CD4-positive, alpha-beta T cell treated with Interleukin-6 for 4 hours (primary cell): ENCODE measurements at regions not wholly inside any gene's neighbourhood (a gene's known extent, or its start where the extent isn't known, plus 50 kb on each side); places are given as distances from the start of the nearest gene placed in this dataset.

Source experiments
- DNase-seq: peaks from one replicate; pipeline ENCODE4 v3.0.0-alpha.2; 2020; ENCODE audit warnings: mixed read lengths

DNA sequence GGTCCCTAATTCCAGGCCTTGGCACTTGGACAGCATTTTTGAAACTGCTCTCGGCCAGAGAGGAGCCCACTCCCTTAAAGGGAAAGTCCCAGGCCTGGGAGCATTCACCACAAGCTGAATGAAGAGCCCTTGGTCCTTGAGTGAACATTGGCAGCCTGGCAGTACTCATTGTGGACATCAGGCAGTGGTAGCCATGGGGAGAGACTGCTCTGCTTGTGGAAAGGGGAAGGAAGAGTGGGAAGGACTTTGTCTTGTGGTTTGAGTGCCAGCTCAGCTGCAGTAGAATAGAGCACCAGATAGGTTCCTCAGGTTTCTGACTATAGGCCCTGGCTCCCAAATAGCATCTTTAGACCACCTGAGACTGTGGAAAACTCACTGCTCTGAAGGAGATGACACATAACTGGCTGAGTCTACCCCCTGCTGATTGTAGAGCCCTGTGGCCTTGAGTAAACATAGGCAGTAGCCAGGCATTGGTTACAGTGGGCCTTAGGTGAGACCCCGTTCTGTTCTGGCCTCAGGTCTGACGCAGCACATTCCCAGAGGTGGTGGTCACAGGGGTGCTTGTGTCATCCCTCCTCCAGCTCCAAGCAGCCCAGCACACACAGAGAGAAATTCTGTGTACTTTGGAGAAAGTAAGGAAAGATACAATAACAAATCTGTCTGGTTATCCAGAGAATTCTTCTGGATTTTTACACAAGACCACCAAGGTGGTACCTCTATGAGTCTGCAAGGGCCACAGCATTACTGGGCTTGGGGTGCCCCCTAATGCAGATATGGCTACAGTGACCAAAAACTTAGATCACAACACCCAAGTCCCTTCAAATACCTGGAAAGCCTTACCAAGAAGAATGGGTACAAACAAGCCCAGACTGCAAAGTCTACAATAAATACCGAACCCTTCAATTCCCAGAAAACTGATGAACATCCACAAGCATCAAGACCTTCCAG, 153.8 kb downstream of the GNAI1 start:
- no peak for DNase-seq

DNA sequence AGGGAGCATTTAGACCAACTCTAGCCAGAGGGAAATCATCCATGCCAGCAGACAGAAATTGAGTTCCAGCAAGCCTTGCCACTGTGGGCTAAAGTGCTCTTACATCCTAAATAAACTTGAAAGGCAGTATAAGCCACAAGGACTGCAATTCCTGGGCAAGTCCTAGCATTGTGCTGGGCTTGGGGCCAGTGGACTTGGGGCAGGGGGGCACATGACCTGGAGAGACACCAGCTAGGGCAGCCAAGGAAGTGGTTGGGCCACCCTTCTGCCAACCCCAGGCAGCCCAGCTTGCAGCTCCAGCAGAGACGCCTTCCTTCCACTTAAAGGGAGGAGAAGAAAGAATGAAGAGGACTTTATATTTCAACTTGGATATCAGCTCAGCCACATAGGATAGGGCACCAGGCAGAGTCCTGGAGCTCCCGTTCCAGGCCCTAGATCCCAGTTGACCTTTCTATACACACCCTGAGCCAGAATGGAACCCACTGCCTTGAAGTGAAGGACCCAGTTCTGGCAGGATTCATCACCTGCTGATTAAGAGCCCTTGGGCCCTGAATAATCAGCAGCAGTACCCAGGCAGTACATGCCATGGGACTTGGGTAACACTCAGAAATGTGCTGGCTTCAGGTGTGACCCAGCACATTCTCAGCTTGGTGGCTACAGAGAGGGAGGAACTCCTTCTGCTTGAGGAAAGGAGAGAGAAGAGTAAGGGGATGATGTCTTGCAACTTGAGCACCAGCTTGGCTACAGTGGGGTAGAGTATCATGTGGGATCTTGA, 153.0 kb downstream of the GNAI1 start:
- DNase-seq: no peak

DNA sequence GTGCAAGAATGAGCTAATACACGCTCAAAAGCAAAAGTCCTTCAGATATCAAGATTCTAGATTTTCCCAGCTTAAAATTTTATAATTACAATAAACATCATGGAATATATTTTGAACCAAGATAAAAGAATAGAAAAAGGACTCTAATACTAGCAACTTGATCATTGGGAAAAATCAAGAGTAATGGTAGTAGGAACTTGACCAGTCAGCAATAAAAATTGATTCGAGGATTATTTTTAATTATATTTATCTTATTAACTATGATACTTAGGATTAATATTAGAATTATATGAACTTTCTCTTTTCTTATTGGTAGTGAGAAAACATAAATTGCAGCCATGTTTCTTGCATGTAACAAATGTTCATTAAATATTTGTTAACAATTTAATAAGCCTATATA, 152.0 kb downstream of the GNAI1 start:
- DNase-seq: no peak

DNA sequence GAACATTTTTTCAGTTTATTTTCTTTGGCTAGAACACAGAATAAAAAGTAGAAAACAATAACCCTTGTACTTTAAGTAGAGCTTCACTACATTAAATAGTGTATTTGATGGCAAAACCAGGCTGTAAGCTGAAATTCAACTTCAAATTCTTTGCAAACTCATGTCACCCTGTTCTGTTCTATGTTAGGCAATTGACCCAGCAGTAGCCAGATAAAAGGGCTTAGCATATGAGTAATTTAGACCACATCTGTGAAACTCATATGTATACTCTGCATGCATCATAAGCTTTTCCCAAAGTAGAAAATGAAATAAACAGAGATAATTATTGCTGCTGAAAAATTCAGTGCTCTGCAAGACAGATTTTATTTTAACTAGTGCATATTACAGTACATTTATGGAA, 150.2 kb downstream of the GNAI1 start:
- no peak for DNase-seq

DNA sequence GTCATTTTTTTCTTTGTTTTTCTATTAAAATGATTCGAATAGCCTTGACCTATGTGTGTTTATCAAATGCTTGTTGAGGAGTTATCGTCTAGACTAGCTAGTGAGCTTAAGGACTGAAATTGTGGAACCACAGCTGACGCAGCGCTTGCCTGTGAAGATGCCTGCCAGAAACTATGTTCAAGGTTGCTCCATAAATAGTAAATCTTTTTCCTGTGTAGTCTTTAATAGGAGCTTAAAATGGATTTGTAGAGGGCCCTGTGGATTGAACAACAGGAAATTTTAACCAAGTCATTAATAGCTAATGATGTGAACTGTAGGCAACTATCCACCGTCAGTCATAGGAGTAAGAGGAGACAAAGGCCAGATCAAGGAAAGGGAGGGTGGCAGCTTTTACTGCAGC, 145.1 kb downstream of the GNAI1 start:
- DNase-seq: no peak

DNA sequence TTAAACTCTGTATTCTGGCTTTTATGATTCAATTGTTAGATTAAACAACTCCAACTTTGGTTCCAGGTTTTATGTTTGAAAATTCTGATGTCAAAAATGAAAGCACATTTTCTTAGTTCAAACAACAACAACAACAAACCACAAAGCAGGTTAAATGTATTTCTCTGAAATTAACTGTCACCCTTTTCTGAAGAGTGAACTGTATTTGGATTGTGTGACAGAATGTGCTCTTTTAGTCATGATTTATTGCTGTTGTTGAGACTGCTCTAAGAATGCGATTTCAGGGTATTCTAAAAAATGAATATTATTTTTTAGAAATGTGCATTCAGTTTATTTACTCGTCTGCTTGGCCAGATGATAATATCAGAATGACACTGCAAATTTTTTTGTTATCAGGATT, 144.1 kb downstream of the GNAI1 start:
- no peak for DNase-seq

DNA sequence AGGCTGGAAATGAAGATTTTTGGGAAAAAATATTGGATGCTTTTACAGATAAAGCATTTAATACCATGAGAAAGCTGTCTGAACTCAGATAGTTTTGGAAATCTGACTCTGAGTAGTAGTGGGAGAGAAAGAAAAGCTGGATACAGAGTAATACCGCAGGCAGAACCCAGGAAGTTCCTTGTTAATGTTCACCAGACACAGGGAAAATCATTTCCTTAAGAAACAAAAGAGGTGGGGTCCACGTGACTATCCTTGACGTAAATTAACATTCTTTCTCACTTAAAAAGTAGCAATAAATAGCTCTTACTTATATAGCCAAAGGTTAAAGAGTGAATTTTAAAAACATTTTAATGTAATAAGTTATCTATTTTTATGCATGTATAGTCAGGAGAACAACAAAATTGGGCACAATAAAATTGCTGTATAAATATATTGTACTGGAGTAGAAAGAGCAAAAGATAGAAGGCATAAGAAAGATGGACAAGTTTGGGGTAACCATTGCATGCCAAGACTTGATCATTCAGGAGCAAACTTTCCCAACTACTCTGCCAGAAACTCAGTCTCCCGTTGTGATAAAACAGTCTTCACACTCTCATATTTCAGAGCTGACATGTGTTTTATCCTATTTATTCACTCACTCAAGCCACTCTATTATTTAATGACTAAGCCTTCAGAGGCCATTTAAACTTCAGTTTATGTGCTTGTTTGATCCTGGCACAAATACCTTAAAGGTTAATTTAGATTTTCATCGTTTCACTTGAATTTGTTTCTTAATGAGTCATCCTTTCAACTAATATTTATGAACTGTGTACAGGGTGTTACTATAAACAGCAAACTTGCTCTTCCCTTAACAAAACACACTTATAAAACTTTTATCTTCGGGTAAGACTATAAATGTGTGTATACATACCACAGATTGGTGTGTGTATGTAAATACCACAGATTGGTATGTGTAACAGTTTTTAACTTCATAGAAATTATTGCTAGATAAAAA, 143.1 kb downstream of the GNAI1 start:
- DNase-seq: no peak
